GM18861 (cell line): ENCODE measurements at regions not wholly inside any gene's neighbourhood (a gene's known extent, or its start where the extent isn't known, plus 50 kb on each side); places are given as distances from the start of the nearest gene placed in this dataset.

ENCODE experiments used
- ATAC-seq: cut with Tn5 transposase; IDR thresholded peaks from one replicate; pipeline ENCODE4 v1.9.1; 2021; ENCODE audit not compliant: unreplicated experiment

DNA sequence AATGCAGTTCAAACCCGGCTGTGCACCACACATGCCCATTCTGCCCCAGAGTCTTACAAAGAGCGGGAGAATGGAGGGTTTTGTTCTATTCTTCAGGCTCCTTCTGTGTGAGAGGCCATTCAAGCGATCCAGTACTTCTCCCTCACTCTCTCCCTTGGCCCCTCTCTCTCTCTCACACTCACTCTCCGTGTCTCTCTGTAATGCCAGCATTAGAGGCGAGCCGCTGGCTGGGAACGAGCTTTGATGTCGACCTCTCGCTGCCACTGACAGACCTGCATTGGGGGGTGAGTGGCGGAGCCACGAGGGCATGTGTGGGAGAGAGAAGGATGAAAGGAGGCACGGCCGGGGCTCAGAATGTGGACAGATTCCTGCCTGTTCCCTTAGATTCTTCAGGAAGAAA lies 231.7 kb upstream of the ARRDC4 start:
- ATAC-seq: no peak

DNA sequence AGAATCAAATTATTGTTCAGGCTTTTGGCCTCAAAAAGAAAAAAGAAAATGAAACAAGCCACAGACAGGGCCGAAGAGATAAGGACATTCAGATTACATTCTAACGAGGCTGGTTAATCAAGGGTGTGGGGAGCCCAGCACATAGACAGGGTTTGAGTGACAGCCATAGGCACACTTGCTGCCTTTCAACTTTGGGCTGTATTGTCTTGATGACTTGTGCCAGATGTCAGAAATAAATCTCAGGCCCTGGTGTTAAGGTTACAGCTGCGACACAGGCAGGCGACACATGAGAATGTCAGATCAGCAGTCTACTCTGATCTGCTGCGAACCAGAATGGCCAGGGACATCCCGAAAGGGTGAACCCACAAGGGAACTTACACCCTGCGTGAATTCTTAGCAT lies 231.2 kb upstream of the ARRDC4 start:
- ATAC-seq: no peak

DNA sequence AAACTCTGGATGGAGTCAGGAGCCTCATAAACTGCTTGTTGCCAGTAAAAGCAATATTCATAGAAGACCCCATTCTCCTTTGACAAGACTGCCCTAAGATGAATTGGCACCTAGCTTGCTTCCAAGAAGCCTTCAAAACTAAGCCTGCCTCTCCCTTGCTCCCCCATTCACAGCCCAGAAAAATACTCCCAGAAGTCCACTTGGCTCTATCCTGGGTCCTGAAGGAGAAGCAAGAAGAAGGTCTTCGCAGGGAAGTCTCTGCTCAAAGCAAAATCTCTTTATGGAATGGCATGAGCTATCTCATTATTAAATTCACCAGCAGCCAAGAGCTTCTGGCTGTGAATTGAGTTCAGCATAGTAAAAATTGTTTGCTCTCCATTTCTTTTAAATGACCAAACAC lies 230.2 kb upstream of the ARRDC4 start:
- no peak for ATAC-seq

DNA sequence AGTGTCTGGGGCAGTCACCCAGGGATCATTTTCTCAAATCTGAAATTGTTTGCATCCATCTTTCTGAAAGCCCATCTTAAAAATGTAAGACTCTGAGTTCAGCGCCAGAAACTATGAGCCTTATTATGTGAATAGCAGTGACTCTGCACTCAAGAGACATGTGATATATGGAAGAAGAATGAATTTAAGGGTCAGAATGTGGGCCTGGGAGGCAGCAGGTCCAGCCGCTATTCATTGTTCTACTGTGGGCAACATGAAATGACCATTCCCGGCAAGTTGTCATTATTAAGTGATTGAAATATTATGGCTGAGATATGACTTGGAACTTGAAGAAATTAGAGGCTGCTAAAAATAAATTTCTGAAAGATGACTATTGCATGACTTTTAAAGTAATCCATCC lies 228.6 kb upstream of the ARRDC4 start:
- no peak for ATAC-seq

DNA sequence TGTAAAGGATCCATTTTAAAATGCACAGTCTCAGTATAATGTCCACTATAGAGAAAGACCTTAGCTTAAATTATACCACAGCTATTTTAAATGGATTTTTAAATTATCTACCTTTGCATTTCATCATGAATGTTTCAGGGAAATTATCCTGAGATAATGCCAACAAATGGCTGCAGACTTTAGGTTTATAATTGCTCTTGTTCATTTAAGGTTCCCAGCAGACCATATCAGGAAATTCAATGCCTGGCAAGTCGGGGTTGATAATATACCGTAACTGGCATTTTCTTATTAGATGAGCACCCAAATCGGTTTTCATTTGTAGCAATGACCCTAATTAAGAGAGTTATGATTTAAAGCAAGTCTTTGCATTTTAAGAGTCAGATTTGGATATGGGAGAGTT lies 227.1 kb upstream of the ARRDC4 start:
- ATAC-seq: no peak

DNA sequence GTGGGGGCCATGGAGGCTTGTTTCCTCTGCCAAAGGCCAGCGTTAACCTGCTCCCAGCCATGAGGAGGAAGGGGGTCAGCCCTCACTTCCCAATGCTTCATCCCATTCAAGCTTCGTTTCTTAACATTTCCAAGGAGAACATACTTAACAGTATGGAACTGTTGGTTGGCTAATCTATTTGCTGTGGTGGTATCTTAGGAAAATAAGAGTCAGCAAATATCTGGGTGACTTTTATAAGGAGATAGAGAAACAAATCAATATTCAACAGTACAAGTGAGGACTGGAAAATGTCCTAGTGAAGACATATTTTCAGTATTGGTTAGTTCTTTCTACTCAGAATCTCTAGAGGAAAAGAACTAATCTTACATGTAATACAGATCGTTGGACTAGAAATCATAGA lies 223.8 kb upstream of the ARRDC4 start:
- ATAC-seq: no peak

DNA sequence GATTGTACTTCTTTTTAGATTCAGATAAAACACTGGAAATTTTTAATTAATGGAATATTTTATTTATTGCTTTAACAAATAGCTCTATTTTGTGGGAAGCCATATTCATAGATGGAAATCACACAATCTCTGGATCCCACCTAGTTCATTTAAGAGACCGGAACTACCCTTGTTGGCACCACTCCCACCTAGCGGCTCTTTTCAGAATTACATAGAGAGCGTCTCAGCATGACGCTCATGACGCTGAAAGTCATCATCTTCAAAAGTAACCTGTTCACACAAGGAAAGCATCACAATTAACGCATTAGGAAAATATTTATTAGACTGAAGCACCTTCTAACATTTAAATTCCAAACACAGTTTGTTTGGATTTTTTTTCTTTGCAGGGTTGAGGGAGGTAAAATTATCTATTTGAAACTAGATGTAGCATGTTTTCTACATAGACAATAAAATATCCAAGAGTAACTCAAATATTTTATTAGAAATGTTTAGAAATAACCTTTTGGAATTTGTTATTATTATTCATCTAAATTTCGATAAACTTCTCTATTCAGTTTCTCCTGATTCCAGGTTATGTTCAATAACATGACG lies 214.9 kb upstream of the ARRDC4 start:
- ATAC-seq: peak; percentile 94

DNA sequence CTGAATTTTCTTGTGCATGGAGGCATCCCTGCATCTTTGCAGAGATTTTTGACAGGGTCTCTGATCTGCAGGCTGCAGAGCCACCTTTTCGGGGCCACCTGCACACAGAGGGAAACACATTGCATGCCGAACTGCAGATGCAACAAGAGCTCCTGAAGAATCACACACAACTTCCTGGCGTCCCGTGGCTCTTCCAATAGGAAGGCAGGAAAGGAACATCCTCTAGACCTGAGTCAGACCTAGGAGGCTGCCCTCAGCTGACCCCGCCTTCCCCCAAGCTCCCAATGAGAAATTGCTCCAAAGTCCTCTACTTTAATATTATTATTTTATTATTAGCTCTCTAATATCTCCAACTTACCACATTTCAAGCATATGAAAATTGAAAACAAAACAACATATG lies 213.2 kb upstream of the ARRDC4 start:
- ATAC-seq: no peak

DNA sequence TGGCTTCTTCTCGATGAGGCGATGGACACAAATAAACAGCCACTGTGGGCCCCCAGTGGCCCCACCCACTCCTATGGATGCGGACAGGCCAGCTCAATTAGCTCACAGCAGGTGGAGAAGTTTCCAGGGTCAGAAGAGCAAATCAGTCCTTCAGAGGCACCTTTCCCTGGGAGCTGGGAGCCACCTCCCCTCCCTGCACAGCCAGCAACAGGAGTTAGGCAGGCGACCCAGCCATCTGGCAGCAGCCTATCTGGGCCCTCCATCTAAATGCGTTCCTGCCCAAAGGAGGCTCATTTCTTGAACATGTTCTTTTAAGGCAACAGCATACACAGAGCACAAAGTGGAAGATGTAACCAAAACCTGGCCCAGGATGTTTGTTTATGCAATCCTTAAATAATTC lies 211.9 kb upstream of the ARRDC4 start:
- ATAC-seq: no peak

DNA sequence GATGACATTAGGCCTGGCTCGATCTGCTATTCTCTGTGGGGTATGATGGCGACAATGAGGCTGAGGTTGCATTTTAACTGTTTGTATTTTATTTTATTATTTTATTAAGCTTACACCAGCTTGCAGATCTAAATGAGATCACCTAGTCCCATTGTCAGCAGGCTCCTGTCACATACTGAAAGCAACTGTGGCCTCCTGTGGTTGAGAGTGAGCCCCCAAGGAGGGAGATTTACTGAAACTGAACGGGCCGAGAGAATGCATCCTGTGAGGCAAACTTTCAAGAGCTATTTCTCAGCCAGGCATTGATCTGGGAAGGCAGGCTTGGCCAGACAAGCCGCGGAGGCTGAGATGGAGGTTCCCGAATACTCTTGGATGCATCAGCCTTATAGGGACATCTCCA lies 210.4 kb upstream of the ARRDC4 start:
- no peak for ATAC-seq

DNA sequence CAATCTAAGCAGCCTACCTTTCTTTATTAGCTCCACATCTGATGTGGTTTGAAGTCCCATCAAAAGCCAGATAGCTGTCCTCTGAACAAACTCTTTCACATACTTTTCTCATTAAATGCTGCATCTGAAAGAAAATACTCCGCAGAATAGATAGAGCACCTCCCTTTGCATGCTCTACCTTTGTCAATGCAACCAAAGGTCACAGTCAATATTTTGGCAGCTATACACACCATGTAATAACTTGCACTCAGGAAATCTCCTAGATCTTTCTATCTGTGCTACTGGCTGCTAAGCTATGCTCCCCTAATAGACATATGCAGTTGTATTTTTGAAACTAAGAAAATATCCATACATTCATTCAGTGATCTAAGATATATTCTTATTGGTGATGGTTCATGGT lies 204.8 kb upstream of the ARRDC4 start:
- no peak for ATAC-seq

DNA sequence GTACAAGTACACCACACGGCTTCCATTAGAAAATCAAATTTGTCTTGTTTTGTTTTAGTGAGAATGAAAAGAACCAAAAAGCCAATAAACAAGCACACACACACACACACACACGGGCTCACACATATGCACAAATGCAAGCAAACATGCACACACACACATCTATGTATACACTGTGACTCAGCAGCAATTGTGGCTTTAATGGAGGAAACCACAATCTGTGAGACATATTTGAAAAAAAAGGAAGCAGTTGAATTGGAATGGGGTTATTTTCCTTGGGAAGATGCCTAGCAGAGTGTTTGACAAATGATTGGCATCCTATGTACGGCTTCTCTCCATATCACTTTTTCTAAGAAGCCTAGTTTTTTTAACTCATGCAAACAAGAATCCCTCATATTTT lies 201.1 kb upstream of the ARRDC4 start:
- ATAC-seq: no peak

DNA sequence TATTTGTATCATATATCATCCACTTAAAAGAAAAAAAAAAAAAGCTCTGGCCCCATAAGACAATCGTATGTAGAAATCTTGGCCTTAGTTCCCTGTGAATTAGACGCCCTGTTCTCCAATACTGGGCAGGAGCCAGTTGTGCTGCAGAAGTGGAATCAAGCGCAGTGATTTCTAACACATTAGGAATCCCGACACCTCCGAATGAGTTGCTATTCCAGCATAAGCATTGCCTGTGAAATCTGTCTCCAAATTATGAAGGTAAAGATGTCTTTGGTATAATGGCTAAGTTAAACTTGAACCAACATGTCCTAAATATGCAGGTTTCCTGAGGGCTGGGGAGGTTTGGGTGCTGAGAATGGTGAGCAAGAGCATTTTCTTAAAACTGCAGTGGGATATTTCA lies 199.4 kb upstream of the ARRDC4 start:
- no peak for ATAC-seq

DNA sequence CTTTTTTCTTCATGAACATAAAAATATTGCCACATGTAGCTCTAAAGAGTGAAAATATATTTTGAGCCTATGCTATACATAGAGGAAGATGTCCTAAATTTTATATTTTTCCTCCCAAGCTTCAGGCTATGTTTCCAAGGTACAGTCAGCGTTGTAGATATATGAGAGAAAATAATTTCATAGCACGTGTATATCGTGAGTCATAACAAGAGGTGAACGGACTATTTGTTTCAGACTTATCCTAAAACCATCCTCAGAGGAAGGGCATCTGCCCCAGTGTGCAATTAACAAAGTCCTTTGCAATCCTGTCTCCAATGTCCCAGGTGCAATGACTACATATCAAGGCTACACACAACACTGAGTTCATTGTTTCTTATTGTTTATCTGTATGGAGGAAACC lies 177.3 kb upstream of the ARRDC4 start:
- ATAC-seq: no peak

DNA sequence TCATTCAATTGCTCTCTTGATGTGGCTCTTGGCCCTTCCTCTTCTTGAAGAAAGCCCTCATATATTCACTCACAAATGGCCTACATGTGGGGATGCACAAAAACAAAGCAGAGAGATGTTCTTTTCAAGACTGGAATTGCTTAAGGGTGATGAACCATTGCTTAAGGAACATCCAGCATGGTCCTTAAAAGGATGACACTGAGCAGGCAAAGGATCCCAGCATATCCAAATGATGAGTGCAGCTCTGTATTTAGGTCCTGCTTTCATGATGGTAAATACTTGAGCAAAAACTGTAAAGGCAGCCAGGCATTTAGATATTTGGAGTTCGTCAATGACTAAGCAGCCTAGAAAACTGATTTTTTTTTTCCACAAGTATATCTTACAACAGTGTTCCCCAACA lies 173.8 kb upstream of the ARRDC4 start:
- ATAC-seq: no peak

DNA sequence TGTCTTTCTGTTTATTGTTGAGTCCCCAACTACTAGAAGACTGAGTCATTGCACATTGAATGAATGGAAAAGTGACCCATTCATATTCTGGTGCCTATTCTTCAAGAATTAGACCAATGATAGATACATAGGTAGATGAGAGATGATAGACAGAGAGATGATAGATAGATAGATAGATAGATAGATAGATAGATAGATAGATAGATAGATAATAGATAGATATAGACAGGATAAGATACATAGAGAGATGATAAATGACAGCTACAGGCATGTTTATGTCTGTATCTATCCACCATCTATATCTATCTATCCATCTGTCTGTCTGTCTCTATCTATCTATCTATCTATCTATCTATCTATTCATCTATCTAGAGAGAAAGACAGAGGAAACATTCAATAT lies 170.3 kb upstream of the ARRDC4 start:
- no peak for ATAC-seq

DNA sequence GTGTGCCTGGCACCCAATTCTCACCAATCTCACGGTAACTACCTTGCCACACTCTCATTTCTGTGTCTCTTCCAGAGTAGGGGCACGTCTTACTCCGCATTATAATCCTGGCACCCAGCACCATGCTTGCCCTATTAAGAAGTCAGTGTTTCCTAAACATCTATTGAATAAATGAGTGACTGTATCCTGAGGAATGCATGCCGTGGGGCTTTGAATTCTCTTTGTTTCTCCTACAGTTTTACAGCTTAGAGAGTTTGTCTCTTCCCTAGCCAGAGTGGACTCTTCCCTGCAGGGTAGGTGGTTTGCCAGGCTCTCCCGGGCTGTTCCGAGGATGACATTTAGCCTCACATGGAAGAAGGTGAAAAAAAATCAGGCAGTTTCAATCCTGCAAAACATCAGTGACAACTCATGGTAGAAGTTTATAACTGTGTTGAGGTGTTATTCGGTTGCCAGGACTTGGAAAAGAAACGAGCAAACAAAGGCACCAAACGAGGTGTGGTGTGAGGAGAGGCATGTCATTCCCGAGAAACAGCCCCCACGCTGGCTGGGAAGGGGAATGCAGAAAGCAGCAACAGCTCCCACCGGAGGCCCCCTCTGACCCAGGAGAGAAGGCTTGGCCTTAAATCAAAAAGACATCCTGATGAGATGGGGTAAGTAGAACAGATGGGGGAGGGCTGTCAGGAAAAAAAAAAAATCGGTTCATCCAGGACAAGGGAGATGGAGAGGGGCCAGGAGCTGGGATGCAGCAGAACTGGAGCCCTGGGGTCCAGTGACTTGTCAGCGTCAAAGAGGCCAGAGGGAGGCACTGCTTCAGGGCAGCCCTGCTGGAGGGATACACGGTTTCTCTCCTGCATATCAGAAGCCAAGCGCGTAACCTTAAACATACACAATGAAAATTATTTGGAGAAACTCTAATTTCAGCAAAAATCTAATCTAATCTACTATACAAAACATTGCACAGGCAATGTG lies 168.4 kb upstream of the ARRDC4 start:
- ATAC-seq: no peak

DNA sequence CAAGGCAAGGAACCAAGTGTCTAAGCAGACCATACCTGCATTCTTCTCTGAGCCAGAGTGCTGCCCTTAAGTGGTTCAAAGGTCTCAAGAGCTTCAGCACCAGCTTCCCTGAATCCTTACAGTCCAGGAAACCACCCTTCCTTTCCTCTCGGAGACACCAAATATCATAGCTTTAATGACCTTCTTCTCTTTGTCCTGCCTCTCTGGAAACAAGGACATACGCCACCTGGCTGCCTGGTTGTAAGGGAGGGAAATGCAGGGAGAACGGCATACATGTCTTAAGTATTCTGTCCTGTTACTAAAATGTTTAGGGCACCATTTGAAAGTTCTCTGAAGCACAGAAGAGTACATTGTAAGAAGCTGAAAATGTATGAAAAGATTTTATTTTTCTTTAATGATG lies 155.6 kb upstream of the ARRDC4 start:
- ATAC-seq: no peak

DNA sequence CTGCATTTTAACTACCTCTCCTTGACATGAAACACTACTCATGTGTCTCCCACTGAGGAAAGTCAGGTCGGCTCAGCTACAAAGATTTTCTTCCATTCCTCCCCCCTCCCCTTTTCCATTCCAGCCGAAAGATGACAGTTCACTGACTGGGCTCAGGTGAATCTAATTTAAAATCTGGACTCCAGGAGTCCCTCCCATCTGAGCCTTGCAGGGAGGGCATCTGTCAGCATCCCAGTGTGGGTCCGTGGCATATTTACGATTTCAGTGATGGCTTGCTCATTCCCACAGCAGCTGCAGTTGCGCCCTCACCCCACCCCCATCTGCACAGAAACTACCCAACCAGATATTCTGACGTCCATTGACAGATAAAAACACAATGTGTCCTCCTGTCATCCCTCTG lies 153.7 kb upstream of the ARRDC4 start:
- ATAC-seq: no peak

DNA sequence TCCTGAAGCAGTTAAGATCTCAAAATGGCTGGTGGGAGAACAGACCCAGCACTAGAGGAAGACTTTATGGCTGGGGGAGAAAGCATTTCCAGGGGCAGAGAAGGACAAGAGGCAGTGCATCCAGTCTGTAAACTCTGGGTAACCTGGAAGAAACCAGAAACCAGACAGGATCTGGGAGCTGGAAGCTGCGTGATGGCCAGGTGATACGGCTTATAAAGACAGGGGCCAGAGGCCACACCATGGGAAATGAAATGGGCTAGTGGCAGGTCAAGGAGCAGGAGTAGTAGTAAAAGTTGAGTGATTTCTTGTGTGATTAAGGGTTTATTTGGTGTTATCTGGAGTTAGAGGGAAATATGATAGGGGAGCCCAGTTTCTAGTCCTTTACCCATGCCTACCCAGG lies 144.7 kb upstream of the ARRDC4 start:
- ATAC-seq: no peak

DNA sequence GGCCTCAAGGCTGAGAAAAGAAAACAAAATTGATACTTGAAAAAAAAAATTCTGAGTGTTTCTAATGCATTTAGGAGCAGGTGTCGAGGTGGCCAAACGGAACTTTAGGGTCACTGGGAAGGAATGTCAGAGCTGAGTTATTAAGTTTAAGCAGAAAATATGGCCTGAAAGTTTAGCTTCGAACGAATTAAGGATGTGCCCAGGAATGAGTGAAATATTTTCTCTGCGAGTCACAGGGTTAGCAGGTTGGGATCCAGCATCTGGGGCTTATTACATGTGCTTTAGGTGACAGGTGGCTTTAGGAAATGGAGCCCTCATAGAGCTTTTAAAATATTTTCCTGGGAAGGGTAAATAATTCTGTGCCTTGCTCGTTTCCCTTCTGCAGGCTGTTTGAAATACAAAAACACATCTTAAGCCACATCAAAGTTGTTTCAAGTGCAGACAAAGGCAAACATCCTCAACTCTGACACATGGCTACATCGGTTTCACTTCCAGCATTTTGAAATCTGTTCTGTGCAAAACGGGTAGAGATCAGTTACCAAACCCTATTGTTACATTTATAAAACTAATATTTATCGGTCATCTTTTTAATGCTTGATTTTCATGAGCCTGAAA lies 143.1 kb upstream of the ARRDC4 start:
- ATAC-seq: no peak

DNA sequence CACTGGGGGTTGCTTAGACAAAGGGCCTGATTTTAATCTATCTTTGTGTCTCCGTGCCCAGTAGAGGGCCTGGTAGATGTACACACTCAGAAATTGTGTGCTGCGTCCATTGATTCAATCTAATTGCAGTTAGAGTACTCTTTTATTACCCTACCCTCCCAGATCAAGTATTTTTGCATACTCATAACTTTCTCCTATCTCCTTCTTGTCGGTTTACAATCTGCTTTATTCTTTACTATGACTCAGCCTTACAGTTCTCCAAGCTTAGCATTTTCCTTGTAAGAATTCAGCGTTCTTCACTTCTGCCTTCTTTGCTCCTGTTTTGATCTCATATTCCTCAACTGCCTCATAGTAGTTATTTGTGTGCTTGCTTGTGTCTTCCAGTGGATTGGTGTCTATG lies 124.5 kb upstream of the ARRDC4 start:
- no peak for ATAC-seq
